ENCODE measurements at regions not wholly inside any gene's neighbourhood (a gene's known extent, or its start where the extent isn't known, plus 50 kb on each side); places are given as distances from the start of the nearest gene placed in this dataset.
"Not testable (repeated sequence)": the region's sequence is repeated elsewhere in the genome, so short reads cannot be mapped to it uniquely, and the experiment has no call there.

DNA sequence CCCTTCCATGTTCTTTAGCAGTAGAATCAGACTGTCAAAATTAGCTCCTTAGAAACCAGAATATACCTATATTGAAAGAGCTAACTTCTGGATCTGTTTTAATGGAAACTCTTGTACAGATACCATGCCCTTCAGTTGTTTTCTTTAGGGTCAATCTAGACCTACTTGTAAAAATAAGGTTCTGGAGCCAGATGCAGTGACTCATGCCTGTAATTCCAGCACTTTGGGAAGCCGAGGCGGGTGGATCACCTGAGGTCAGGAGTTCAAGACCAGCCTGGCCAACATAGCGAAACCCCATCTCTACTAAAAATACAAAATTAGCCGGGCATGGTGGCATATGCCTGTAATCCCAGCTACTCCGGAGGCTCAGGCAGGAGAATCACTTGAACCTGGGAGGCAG lies 146.0 kb upstream of the SOD1 start:
- TF ChIP-seq, protein P1, sequence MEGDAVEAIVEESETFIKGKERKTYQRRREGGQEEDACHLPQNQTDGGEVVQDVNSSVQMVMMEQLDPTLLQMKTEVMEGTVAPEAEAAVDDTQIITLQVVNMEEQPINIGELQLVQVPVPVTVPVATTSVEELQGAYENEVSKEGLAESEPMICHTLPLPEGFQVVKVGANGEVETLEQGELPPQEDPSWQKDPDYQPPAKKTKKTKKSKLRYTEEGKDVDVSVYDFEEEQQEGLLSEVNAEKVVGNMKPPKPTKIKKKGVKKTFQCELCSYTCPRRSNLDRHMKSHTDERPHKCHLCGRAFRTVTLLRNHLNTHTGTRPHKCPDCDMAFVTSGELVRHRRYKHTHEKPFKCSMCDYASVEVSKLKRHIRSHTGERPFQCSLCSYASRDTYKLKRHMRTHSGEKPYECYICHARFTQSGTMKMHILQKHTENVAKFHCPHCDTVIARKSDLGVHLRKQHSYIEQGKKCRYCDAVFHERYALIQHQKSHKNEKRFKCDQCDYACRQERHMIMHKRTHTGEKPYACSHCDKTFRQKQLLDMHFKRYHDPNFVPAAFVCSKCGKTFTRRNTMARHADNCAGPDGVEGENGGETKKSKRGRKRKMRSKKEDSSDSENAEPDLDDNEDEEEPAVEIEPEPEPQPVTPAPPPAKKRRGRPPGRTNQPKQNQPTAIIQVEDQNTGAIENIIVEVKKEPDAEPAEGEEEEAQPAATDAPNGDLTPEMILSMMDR (IDR thresholded peaks at IDR 0.05; ENCODE audit: extremely low read depth in 1 of 2, insufficient read depth in 1 of 2, low read depth in 1 of 2, low read length in 2 of 2): not testable (repeated sequence)
- not testable (repeated sequence) for TF ChIP-seq POLR2A (IDR thresholded peaks at IDR 0.05; ENCODE audit: low read depth, low read length); EZH2 (IDR thresholded peaks at IDR 0.05; ENCODE audit: borderline replicate concordance, low read depth, low read length, severe bottlenecking); POLR2AphosphoS5 (IDR thresholded peaks at IDR 0.05; ENCODE audit: insufficient read depth, low read depth, low read length); MYC (IDR thresholded peaks at IDR 0.05; ENCODE audit: low read depth, low read length); FOS (IDR thresholded peaks at IDR 0.05; ENCODE audit: borderline replicate concordance, insufficient read depth, low read length); GATA2 (IDR thresholded peaks at IDR 0.05; ENCODE audit: insufficient read depth, insufficient read length, low read depth, low read length)
- TF ChIP-seq, protein P2, sequence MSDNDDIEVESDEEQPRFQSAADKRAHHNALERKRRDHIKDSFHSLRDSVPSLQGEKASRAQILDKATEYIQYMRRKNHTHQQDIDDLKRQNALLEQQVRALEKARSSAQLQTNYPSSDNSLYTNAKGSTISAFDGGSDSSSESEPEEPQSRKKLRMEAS (IDR thresholded peaks at IDR 0.05; ENCODE audit: insufficient read depth, insufficient read length): not testable (repeated sequence)
